Brain microvascular endothelial cell (primary cell): ENCODE measurements at regions not wholly inside any gene's neighbourhood (a gene's known extent, or its start where the extent isn't known, plus 50 kb on each side); places are given as distances from the start of the nearest gene placed in this dataset.
"Not testable (repeated sequence)": the region's sequence is repeated elsewhere in the genome, so short reads cannot be mapped to it uniquely, and the experiment has no call there.

Source experiments
- DNase-seq: peaks from one replicate; pipeline ENCODE4 v3.0.0-alpha.2; 2020
- H3K27ac ChIP-seq: fragments of 250-450 bp; sonication (Bioruptor Pico); 2 replicates; pipeline ENCODE4 v1.5.1; 2020; ENCODE audit warnings: mild to moderate bottlenecking, moderate library complexity
- H3K27me3 ChIP-seq: fragments of 250-450 bp; sonication (Bioruptor Pico); replicated peaks from 2 replicates; pipeline ENCODE4 v1.5.1; 2020; ENCODE audit warnings: mild to moderate bottlenecking
- H3K36me3 ChIP-seq: fragments of 250-450 bp; sonication (Bioruptor Pico); replicated peaks from 2 replicates; pipeline ENCODE4 v1.5.1; 2020; ENCODE audit warnings: mild to moderate bottlenecking
- H3K4me3 ChIP-seq: 2 replicates; pipeline ENCODE4 v1.5.1; 2011; ENCODE audit warnings: low read depth, mild to moderate bottlenecking, control low read depth, low read length, moderate library complexity
- in situ Hi-C: cut with HindIII; loops from 2 replicates; pipeline ENCODE4 v1.10.0; 2017; ENCODE audit warnings: low sequenced_read_pairs, low pct_ligation_motif_present
- TF ChIP-seq, protein P1 (sequence below): IDR thresholded peaks from 2 replicates; pipeline ENCODE4 v1.5.1; 2011; ENCODE audit warnings: low read depth, mild to moderate bottlenecking, moderate library complexity, low read length, control low read depth, inconsistent platforms; ENCODE audit errors: missing control alignments

DNA sequence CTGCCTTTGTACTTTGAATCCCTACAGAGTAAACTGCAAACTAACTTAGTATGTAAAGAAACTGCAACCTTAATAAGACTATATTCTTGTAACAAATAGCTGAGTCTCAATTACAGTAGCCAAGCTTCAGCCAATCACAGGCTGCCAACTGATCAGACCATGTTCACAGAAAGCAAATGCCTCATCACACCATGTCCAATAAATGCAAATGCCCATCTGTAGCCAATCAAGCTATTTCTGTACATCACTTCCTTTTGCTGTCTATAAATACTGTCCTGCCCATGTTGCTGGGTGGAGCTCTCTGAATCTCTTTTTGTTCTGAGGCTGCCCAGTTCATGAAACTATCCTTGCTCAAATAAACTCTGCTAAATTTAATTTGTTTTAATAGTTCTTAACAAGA, 531.7 kb upstream of the TOM1L1 start:
- in situ Hi-C loops, result no loop called here
- no peak for DNase-seq
- TF ChIP-seq, protein P1, sequence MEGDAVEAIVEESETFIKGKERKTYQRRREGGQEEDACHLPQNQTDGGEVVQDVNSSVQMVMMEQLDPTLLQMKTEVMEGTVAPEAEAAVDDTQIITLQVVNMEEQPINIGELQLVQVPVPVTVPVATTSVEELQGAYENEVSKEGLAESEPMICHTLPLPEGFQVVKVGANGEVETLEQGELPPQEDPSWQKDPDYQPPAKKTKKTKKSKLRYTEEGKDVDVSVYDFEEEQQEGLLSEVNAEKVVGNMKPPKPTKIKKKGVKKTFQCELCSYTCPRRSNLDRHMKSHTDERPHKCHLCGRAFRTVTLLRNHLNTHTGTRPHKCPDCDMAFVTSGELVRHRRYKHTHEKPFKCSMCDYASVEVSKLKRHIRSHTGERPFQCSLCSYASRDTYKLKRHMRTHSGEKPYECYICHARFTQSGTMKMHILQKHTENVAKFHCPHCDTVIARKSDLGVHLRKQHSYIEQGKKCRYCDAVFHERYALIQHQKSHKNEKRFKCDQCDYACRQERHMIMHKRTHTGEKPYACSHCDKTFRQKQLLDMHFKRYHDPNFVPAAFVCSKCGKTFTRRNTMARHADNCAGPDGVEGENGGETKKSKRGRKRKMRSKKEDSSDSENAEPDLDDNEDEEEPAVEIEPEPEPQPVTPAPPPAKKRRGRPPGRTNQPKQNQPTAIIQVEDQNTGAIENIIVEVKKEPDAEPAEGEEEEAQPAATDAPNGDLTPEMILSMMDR, result no peak
- no peaks in the 10 kb centered on the region for H3K36me3 ChIP-seq
- no peaks in the 10 kb centered on the region for H3K27me3 ChIP-seq
- no peak overlapping the region for H3K4me3 ChIP-seq
- no peak overlapping the region for H3K27ac ChIP-seq

- Histone ChIP-seq H3K27me3 (no peaks in the 10 kb centered on the region), H3K4me3 (no peak overlapping the region), H3K27ac (no peak overlapping the region), H3K36me3 (no peaks in the 10 kb centered on the region)
- DNase-seq, result no peak
- in situ Hi-C loops, result no loop called here
- TF ChIP-seq, protein P1, result no peak
Observed at GRCh38 chr17:54372069-54372749, 528.4 kb upstream of the TOM1L1 start.

- in situ Hi-C loops, result no loop called here
- TF ChIP-seq, protein P1, result no peak
- no peaks in the 10 kb centered on the region for H3K27me3 ChIP-seq
Observed at GRCh38 chr17:54373970-54374369, 526.7 kb upstream of the TOM1L1 start.

DNA sequence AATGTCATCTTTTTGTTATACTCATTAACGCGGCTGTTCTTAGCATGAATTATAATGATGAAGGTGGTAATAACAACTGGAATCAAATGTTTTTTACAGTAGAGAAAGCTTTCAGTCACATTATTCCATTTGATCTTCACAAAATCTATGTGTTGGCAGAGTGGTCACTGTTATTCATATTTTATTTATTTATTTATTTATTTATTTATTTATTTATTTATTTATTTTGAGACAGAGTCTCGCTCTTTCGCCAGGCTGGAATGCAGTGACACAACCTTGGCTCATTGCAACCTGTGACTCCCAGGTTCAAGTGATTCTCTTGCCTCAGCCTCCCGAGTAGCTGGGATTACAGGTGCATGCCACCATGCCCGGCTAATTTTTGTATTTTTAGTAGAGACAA, 524.2 kb upstream of the TOM1L1 start:
- H3K4me3 ChIP-seq, H3K36me3 ChIP-seq, DNase-seq, in situ Hi-C loops, H3K27ac ChIP-seq, H3K27me3 ChIP-seq: not testable (repeated sequence)

More at GRCh38 chr17:54373970-54374369, 526.7 kb upstream of the TOM1L1 start:
- no peak overlapping the region for H3K27ac ChIP-seq
- DNase-seq, result no peak
- no peak overlapping the region for H3K4me3 ChIP-seq
- no peaks in the 10 kb centered on the region for H3K36me3 ChIP-seq

- TF ChIP-seq, protein P1, result no peak
- H3K36me3 ChIP-seq, result no peaks in the 10 kb centered on the region
- H3K4me3 ChIP-seq, result no peak overlapping the region
- no peaks in the 10 kb centered on the region for H3K27me3 ChIP-seq
- in situ Hi-C loops, result no loop called here
- no peak overlapping the region for H3K27ac ChIP-seq
- no peak for DNase-seq
Observed at GRCh38 chr17:54381482-54381881, 519.2 kb upstream of the TOM1L1 start.

GRCh38 chr17:54404259-54404658, 496.4 kb upstream of the TOM1L1 start:
- in situ Hi-C loops, result no loop called here
- DNase-seq, result no peak
- TF ChIP-seq, protein P1, result no peak
- no peak overlapping the region for H3K27ac ChIP-seq
- no peaks in the 10 kb centered on the region for H3K27me3 ChIP-seq
- no peak overlapping the region for H3K4me3 ChIP-seq
- no peaks in the 10 kb centered on the region for H3K36me3 ChIP-seq
